Activated T-cell treated with anti-CD3 and anti-CD28 coated beads for 24 hours (primary cell): ENCODE measurements at regions not wholly inside any gene's neighbourhood (a gene's known extent, or its start where the extent isn't known, plus 50 kb on each side); places are given as distances from the start of the nearest gene placed in this dataset.
"Not testable (repeated sequence)": the region's sequence is repeated elsewhere in the genome, so short reads cannot be mapped to it uniquely, and the experiment has no call there.

ENCODE experiments used
- DNase-seq: peaks from one replicate; pipeline ENCODE4 v3.0.0-alpha.2; 2020; ENCODE audit warnings: low read depth

- no peak for DNase-seq
These were observed 361.0 kb downstream of the CD83 start for GRCh38 chr6:14478381-14479225.

- DNase-seq, result not testable (repeated sequence)
These were observed 364.4 kb downstream of the CD83 start for GRCh38 chr6:14481946-14482345.

DNA sequence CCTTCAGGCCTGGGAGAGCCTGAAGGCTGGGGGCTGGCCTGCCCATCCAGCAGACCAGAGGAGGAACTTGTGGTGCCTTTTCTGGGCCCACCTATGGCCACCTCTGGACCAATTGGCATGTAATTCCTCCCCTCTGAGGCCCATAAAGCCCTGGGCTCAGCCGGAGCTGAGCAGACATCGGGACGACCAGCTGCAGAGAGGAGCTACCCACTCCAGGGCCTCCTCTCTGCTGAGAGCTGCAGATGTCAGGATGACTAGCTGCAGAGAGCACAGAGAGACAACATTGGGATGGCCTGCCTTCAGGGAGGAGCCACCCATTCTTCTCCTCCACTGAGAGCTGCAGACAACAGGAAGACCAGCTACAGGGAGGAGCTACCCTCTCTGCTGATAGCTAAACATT lies 370.1 kb downstream of the CD83 start:
- DNase-seq, result no peak

DNA sequence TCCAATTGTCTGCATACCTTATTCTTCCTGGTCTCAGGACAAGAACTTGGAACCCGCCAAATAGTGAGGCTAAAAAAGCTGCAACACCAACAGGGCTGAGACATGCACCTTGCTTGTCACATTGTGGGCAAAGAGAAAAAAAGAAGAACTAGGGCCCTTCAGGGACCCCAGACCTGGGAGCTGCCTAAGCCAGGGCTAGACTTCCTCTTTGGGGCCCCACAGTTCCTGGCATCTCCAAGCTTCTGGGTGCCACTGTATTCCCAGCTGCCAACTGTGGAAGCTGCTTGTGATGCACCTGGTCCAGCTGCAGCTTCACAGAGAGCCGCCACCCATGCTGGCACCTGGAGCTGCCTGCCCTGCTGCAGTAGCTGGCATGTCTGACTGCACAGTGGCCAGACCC lies 370.6 kb downstream of the CD83 start:
- DNase-seq, result no peak

- DNase-seq, result no peak
These were observed 371.9 kb downstream of the CD83 start for GRCh38 chr6:14489445-14489844.

DNA sequence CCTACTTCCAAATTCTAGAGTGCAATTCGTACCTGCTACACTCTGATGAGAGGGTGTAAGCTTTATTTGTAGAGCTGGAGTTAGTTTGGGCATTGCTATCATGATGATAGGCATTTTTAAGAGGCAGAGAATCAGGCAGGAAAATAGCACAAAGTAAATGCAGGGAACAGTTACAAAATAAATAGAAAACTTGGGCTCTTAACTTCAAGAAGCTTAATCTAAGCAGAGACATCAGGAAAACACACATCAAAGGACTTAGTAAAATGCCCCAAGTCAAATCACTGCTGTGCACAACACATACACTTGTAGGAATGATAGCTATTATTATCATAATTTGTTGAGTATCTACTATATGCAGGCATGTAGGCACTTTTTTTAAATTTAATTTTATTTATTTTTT lies 381.2 kb downstream of the CD83 start:
- no peak for DNase-seq

- DNase-seq, result no peak
These were observed 381.7 kb downstream of the CD83 start for GRCh38 chr6:14499309-14499708.

DNA sequence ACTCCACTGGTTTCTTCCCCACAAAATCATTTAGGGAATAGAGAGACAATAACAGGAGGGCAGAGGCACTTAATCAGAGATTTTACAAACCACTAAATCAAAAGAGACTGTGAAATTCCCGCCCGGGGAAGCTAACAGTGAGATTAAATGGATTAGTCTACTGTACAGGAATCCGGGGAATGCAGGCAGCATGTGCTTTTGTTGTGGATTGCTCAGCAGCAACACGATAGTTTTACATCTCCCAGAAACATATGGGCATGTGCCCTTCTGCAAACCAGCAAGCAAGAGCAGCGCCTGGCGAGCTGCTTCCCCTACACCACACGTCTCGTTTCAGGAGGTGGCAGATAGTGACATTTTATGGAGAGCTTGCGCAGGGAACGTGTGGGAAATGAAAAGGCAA lies 382.3 kb downstream of the CD83 start:
- no peak for DNase-seq

GRCh38 chr6:14500809-14501208 lies 383.2 kb downstream of the CD83 start:
- no peak for DNase-seq

DNA sequence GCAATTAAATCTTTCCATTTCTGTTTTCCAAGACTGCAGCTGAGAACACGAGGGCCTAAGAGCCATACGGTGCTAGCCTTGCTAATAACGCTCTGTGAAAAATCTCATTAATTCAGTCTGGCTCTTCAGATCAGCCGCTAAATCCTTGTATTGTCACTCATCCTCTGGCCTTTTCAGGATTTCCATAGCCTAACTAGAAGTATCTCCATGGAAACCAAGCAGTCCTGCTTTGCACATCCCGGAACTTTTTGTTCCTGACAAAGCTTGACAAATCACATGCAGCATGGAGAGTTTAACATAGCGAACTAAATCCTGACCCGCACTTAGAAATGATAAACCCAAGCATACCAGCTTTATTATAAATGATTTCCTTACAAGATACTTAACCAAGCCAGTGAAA lies 383.7 kb downstream of the CD83 start:
- DNase-seq, result no peak

DNA sequence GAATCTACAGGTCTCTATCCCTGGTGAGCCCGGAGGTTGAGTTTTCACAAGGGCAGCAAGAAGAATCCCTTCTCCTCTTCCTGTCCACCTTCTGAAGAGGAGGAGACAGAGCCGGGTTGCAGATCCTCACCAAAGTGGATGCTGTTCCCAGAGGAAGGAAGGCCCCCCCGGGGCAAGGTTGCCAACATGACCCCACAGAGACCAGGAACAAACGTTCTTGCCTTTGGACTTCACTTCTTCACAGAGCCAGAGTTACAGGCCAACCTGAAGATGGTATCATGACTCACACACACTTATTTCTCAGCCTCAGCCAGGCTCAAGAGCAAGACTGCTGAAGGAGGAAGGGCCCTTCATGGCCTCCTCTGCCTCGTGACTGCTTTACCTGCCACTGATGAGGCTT lies 384.3 kb downstream of the CD83 start:
- DNase-seq, result no peak

GRCh38 chr6:14502551-14502950 lies 385.0 kb downstream of the CD83 start:
- DNase-seq, result no peak

DNA sequence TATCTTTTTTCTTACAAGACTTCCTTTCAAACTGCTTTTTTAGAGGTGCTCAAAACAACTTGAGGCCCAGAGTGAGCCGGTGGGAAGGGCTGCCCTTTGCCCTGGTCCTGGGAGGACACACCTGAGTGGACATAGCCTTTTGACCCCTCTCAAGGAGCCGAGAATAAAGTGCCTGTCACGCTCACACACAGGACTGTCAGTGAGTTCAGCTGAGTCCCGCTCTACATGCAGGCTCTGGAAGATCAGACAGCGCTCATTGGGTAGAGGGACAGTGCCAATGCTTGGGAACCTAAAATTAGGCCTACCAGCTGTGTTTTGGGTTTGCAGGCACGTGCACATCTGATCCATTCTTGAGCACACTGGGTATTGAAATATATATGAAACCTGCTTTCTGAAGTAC lies 387.8 kb downstream of the CD83 start:
- DNase-seq, result no peak

DNA sequence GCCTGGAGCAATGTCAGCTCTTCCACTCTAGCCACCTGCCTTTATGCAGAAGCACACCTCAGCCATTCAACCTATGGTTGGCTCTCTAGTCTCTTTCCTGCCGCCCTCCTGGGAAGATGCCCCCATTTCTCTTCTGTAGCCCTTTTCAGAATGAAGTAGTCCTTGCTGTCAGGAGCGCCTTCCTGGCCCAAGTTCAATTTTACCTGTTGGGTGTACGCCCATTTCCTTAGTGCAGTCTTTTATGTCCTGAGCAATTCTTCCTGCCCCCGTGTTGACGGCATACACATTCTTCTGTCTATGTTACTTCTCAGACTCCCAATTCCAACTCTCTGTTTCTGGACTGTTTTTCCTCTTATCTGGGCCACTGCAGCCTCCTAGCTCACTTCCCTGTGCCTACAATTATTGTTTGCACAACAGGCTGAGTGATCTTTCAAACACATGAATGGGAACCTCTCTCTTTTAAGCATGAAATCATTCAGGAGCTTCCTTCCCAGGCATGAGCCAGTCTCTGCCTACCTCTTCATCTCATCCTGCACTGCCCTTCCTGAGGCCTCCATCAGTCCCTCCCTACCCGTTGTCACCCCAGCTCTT lies 389.2 kb downstream of the CD83 start:
- DNase-seq, result no peak

DNA sequence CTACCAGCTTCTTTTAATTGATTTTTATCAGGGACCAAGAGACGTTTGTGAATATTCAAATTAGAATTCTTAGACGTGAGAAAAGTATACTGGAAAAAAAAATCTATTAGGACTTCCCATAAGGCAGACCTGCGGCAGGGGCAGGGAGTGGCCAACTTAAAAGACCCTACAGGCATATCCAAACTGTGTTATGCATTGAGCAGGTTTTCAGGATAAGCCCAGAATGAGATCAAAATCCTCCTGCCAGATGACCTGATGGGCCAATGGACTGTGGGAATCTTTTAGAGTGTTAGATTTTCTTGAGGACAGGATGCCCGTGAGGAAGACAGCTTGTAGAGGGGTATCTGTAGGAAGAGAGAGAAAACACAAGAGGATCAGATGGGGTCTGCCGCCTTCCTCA lies 391.5 kb downstream of the CD83 start:
- no peak for DNase-seq

GRCh38 chr6:14510038-14510437 lies 392.5 kb downstream of the CD83 start:
- DNase-seq, result no peak

GRCh38 chr6:14511061-14511586 lies 393.6 kb downstream of the CD83 start:
- no peak for DNase-seq

- no peak for DNase-seq
These were observed 394.7 kb downstream of the CD83 start for GRCh38 chr6:14512246-14512645.

DNA sequence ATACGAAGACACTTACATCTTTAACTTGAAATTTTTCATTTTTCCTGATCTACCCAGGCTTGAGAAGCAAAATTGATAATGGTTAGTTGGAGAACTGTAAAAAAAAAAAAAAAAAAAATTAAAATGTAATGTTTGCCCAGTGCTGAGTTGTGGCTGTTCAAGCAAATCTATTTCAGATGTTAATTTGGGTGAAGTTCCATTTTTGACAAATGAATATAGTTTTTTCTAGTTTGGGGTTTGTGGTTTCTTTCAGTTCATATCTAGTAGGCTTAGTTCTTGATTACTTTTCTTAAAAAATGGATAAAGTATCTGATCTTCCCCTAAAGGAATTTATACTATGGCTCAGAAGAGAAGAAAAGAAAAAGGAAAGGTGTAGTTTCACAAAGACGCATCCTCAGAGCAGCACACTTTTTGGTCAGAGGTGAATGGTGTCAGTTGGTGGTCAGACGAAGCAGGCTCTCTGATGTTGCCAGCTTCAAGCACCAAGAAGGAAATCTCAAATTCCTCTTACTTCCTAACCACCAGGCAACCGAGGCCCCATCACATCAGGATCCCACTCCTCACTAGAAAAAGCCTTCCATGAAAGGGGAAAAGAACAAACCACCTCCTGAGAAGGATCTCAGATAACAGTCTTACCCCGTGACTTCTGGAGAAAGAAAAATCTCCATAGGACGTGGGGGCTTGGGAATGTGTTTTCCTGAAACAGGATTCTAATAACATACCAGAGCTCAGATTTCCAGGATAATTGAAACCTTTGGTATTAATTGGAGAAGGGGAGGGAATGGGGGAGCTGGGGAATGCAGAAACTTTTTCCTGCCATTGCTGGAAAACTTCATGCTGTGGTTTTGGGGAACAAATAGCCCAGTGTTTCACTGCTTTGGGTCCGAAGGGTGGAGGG lies 396.2 kb downstream of the CD83 start:
- no peak for DNase-seq

- no peak for DNase-seq
These were observed 399.4 kb downstream of the CD83 start for GRCh38 chr6:14516956-14517355.

GRCh38 chr6:14517516-14518105 lies 400.0 kb downstream of the CD83 start:
- DNase-seq, result no peak

DNA sequence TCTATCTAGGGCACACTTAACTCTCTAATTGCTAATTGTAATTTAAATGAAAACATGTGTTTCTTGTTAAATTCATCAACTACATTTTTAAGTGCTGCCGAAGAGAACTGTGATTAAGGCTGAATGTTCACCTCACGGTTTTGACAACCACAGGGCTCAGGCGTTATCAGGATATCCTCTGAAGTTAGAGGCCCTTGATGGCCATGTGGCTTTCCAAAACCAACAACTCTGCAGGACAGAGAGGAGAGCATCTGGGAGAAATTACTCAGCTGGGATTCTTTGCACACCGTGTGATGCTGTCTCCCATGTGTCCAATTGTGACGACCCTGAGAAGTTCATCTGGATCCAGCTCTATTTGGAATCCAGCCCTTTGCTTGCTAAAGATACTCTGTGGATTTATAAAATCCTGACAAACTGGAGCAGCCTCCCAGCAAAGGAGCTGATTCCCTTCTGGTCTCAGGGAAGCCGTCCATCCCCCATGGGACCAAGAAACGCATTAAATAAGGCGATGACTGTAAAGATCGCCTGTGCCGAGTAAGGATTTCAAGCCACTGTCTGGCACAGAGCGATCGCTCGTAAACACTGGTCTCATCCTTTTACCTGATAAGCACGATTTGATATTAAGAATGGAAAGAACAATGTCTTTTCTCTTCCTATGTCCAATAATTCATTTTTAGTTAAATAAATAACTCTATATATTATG lies 401.1 kb downstream of the CD83 start:
- DNase-seq, result no peak
